A549 (cell line): ENCODE measurements at regions not wholly inside any gene's neighbourhood (a gene's known extent, or its start where the extent isn't known, plus 50 kb on each side); places are given as distances from the start of the nearest gene placed in this dataset.
"Not testable (repeated sequence)": the region's sequence is repeated elsewhere in the genome, so short reads cannot be mapped to it uniquely, and the experiment has no call there.

Experiments
- CTCF ChIP-seq: fragments of >200 bp; sonication (Bioruptor Twin); formaldehyde crosslinking; IDR thresholded peaks from 3 replicates; pipeline ENCODE4 v1.5.1; 2016
- ESRRA ChIP-seq: fragments of 150-350 bp; IDR thresholded peaks from 2 replicates; pipeline ENCODE4 v1.6.1; 2014; ENCODE audit warnings: mild to moderate bottlenecking, low read length, borderline replicate concordance
- RAD21 ChIP-seq, 2 experiments: fragments of >200 bp in 1 of 2; sonication (Bioruptor Twin) in 1 of 2; formaldehyde crosslinking in 1 of 2; IDR thresholded peaks in 1 of 2; conservative IDR thresholded peaks in 1 of 2; 2 replicates in 1 of 2; 3 replicates in 1 of 2; pipeline ENCODE4 v1.6.1; 2012 to 2018; ENCODE audit warnings: inconsistent platforms in 1 of 2

GRCh38 chr21:5143011-5143410 is 5378.4 kb upstream of the TPTE start:
- not testable (repeated sequence) for TF ChIP-seq RAD21 (conservative IDR thresholded peaks at IDR 0.05 in 1 of 2, IDR thresholded peaks at IDR 0.05 in 1 of 2); ESRRA; CTCF
